Kidney (tissue), 13 donors: ENCODE measurements at regions not wholly inside any gene's neighbourhood (a gene's known extent, or its start where the extent isn't known, plus 50 kb on each side); places are given as distances from the start of the nearest gene placed in this dataset.

ENCODE experiments used
- DNase-seq, 5 donors: peaks; one replicate each; pipeline ENCODE4 v3.0.0-alpha.2; 2013 to 2020
- FAIRE-seq: peaks from 2 replicates; lab custom pipeline; 2012; peaks lifted over from hg19 to GRCh38; lab: Jason Lieb, UNC
- H3K27ac ChIP-seq, 2 donors: one replicate each; pipeline ENCODE4 v1.7.0; 2013; ENCODE audit warnings: low read depth in 2 of 2, low read length in 2 of 2, inconsistent platforms in 1 of 2
- H3K27me3 ChIP-seq: one replicate; pipeline ENCODE4 v1.7.1; 2013; ENCODE audit warnings: low read length, inconsistent platforms; ENCODE audit not compliant: control insufficient read depth, insufficient read depth
- H3K36me3 ChIP-seq, 3 donors: one replicate each; pipeline versions ENCODE4 v1.7.0 to v1.7.1; 2013; ENCODE audit warnings: low read length in 3 of 3, control low read depth in 1 of 3, inconsistent platforms in 1 of 3; ENCODE audit not compliant: insufficient read depth in 3 of 3, control insufficient read depth in 2 of 3
- H3K4me1 ChIP-seq, 3 donors: one replicate each; pipeline versions ENCODE4 v1.7.0 to v1.7.1; 2013; ENCODE audit warnings: low read length in 3 of 3, inconsistent platforms in 1 of 3, low read depth in 1 of 3; ENCODE audit not compliant: control insufficient read depth in 2 of 3, insufficient read depth in 2 of 3
- H3K4me3 ChIP-seq, 3 donors: one replicate each; pipeline versions ENCODE4 v1.7.0 to v1.8.1; 2013; ENCODE audit warnings: low read length in 3 of 3, control low read depth in 1 of 3, inconsistent platforms in 1 of 3
- H3K9ac ChIP-seq, 3 donors: one replicate each; pipeline versions ENCODE4 v1.7.0 to v1.7.1; 2013; ENCODE audit warnings: low read length in 3 of 3, control low read depth in 1 of 3, inconsistent platforms in 1 of 3
- H3K9me3 ChIP-seq, 3 donors: one replicate each; pipeline versions ENCODE4 v1.7.0 to v1.7.1; 2013; ENCODE audit warnings: low read length in 3 of 3, control low read depth in 1 of 3, inconsistent platforms in 1 of 3; ENCODE audit not compliant: control insufficient read depth in 2 of 3, insufficient read depth in 1 of 3
- CTCF ChIP-seq: IDR thresholded peaks from 3 replicates; pipeline ENCODE4 v1.5.1; 2012; ENCODE audit warnings: mild to moderate bottlenecking, moderate library complexity, borderline replicate concordance; ENCODE audit not compliant: insufficient read depth; ENCODE audit errors: extremely low read depth
- intact Hi-C: fragments of 100-400 bp; cut with DNase I; formaldehyde crosslinking; loops from one replicate; pipeline ENCODE4 v1.11.1; 2022
- donor health status: control.
- donor health status: control.
- donor health status: control.
- donor health status: control.
- donor health status: control.
- donor health status: DM: yes; HTN: yes; CAD: no.
- donor health status: Normal renal cell carcinoma (clear cell type).

DNA sequence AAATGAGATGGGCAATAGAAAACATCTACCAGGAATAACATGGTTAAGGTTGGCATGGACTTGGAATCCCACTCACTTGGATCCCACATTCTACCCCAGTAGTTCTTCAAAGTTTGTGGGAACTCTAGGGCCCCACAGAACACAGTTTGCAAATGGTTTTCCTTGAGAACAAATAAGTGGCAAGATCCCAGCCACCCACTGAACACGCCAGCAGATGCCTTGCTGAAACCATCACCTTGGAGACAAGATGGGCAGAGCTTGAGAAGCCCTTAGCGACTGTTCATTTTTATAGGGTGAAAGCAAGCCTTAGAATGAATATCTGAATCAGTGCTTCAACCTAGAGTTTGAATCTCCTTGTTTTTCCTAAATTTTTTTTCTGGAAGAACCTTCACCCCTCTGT, 349.1 kb downstream of the RPS24 start:
- no peak for FAIRE-seq
- Histone ChIP-seq H3K9me3 (no peaks in the 10 kb centered on the region), H3K36me3 (no peaks in the 10 kb centered on the region), H3K9ac (no peak overlapping the region), H3K27me3 (no peaks in the 10 kb centered on the region), H3K27ac (no peak overlapping the region), H3K4me3 (no peak overlapping the region), H3K4me1 (no peaks in the 10 kb centered on the region)
- no peak for DNase-seq
- TF ChIP-seq CTCF: no peak
- intact Hi-C loops: no loop called here

DNA sequence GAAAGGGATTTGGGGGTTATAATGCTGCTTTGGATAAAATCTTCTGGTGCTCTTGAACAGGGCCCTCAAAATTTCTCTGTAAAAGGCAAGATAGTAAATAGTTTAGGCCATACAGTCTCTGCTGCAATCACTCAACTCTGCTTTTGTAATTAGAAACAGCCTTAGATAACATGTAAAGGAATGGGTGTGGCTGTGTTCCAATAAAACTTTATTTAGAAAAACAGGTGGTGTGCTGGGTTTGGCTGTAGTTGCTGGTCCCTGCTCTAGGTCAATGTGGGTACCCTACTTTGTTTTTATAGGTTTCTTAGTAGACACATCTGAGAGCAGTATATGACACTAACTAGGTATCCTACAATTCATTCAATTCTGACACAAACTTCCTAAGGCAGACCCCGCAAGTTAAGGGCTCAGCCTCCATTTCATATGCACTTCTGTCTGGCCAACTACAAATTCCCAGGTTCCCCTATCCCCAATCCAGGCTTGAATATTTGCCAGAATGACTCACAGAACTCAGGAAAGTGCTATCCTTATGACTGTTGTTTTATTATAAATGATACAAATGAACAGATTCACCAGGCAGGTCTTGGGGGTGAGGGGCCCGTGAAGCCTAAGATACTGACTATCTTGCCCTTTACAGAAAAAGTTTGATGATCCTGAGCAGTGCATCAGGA, 349.9 kb downstream of the RPS24 start:
- H3K27me3 ChIP-seq: no peaks in the 10 kb centered on the region
- H3K9ac ChIP-seq: no peak overlapping the region
- H3K4me3 ChIP-seq: no peak overlapping the region
- no peak for TF ChIP-seq CTCF
- H3K9me3 ChIP-seq: no peaks in the 10 kb centered on the region
- FAIRE-seq (no peak), DNase-seq (no peak)
- intact Hi-C loops: no loop called here
- H3K27ac ChIP-seq: no peak overlapping the region
- H3K36me3 ChIP-seq: no peaks in the 10 kb centered on the region
- no peaks in the 10 kb centered on the region for H3K4me1 ChIP-seq

- intact Hi-C loops: no loop called here
- FAIRE-seq: no peak
- Histone ChIP-seq H3K9me3 (no peaks in the 10 kb centered on the region), H3K9ac (no peak overlapping the region), H3K4me3 (no peak overlapping the region), H3K4me1 (no peaks in the 10 kb centered on the region), H3K36me3 (no peaks in the 10 kb centered on the region), H3K27me3 (no peaks in the 10 kb centered on the region), H3K27ac (no peak overlapping the region)
- TF ChIP-seq CTCF: no peak
- DNase-seq: no peak
These were observed 350.4 kb downstream of the RPS24 start for GRCh38 chr10:78384049-78384431.

DNA sequence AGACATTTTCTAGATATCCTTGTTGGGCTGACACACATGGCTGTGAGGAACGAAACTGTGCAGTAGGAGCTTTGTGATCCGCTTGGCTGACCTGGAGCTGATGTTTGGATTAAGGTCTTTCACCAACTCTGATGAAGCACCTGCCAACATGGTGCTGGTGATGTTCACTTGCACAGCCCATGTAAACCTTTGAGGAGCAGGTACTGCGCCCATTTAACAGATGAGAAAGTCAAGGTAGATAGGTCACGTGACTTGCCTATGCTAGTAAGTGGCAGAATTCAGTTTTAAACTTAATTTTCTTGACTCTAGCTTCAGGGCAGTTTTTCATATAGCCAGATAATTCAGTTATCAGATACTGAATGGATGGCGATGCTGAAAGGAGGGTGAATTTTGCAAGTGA, 351.9 kb downstream of the RPS24 start:
- Histone ChIP-seq H3K27ac (no peak overlapping the region), H3K36me3 (no peaks in the 10 kb centered on the region), H3K27me3 (no peaks in the 10 kb centered on the region), H3K4me3 (no peak overlapping the region), H3K4me1 (no peaks in the 10 kb centered on the region), H3K9ac (no peak overlapping the region), H3K9me3 (no peaks in the 10 kb centered on the region)
- DNase-seq: peak in 1 of 5 donors; percentile 2
- intact Hi-C loops: no loop called here
- FAIRE-seq: no peak
- TF ChIP-seq CTCF: no peak
